Liver (tissue), 8 donors: ENCODE measurements at regions not wholly inside any gene's neighbourhood (a gene's known extent, or its start where the extent isn't known, plus 50 kb on each side); places are given as distances from the start of the nearest gene placed in this dataset.
A peak's percentile ranks its signal among the peaks of the same experiment; 100 is the strongest.

Source experiments
- DNase-seq: peaks from one replicate; pipeline ENCODE4 v3.0.0-alpha.2; 2017; ENCODE audit warnings: low spot score
- H3K27ac ChIP-seq, 2 donors: one replicate each; pipeline ENCODE4 v1.7.0; 2013; ENCODE audit warnings: inconsistent platforms in 2 of 2, low read length in 2 of 2, control low read depth in 1 of 2, low read depth in 1 of 2, mild to moderate bottlenecking in 1 of 2
- H3K27me3 ChIP-seq, 4 donors: one replicate each; pipeline versions ENCODE4 v1.6.1 to v1.7.0; 2013; ENCODE audit warnings: low read length in 3 of 4, inconsistent platforms in 1 of 4, mild to moderate bottlenecking in 1 of 4, moderate library complexity in 1 of 4; ENCODE audit not compliant: control insufficient read depth in 4 of 4, insufficient read depth in 4 of 4
- H3K36me3 ChIP-seq, 4 donors: one replicate each; pipeline versions ENCODE4 v1.6.1 to v1.7.0; 2013; ENCODE audit warnings: low read length in 3 of 4, mild to moderate bottlenecking in 3 of 4, low read depth in 1 of 4, moderate library complexity in 1 of 4; ENCODE audit not compliant: control insufficient read depth in 4 of 4, insufficient read depth in 3 of 4
- H3K4me1 ChIP-seq, 4 donors: one replicate each; pipeline versions ENCODE4 v1.6.1 to v1.7.0; 2013; ENCODE audit warnings: low read length in 3 of 4, mild to moderate bottlenecking in 3 of 4, moderate library complexity in 1 of 4; ENCODE audit not compliant: control insufficient read depth in 4 of 4, insufficient read depth in 4 of 4
- H3K4me3 ChIP-seq, 3 donors: one replicate each; pipeline versions ENCODE4 v1.6.1 to v1.7.0; 2013; ENCODE audit warnings: low read length in 3 of 3, control low read depth in 1 of 3, low read depth in 1 of 3, mild to moderate bottlenecking in 1 of 3
- H3K9ac ChIP-seq, 2 donors: one replicate each; pipeline ENCODE4 v1.7.0; 2013; ENCODE audit warnings: low read length in 2 of 2, mild to moderate bottlenecking in 2 of 2, moderate library complexity in 2 of 2, control low read depth in 1 of 2, low read depth in 1 of 2
- H3K9me3 ChIP-seq, 4 donors: one replicate each; pipeline versions ENCODE4 v1.6.1 to v1.7.0; 2013; ENCODE audit warnings: low read length in 3 of 4; ENCODE audit not compliant: control insufficient read depth in 4 of 4
- FOXA1 ChIP-seq: IDR thresholded peaks from 2 replicates; pipeline ENCODE4 v1.6.1; 2016; ENCODE audit warnings: antibody characterized with exemption
- GABPA ChIP-seq, 2 donors: IDR thresholded peaks in 1 of 2; conservative IDR thresholded peaks in 1 of 2; 2 replicates each; pipeline ENCODE4 v1.6.1; 2016; ENCODE audit warnings: antibody characterized with exemption in 2 of 2, mild to moderate bottlenecking in 1 of 2, moderate library complexity in 1 of 2
- HNF4A ChIP-seq, 2 donors: conservative IDR thresholded peaks; 2 replicates each; pipeline ENCODE4 v1.6.1; 2016; ENCODE audit warnings: antibody characterized with exemption in 2 of 2, mild to moderate bottlenecking in 2 of 2
- HNF4G ChIP-seq: IDR thresholded peaks from 2 replicates; pipeline ENCODE4 v1.6.1; 2016; ENCODE audit warnings: antibody characterized with exemption
- JUND ChIP-seq, 2 donors: IDR thresholded peaks; 2 replicates each; pipeline ENCODE4 v1.6.1; 2016; ENCODE audit warnings: antibody characterized with exemption in 2 of 2
- NR2F2 ChIP-seq: IDR thresholded peaks from 2 replicates; pipeline ENCODE4 v1.6.1; 2016; ENCODE audit warnings: antibody characterized with exemption
- RAD21 ChIP-seq, 2 donors: IDR thresholded peaks; 2 replicates each; pipeline ENCODE4 v1.6.1; 2016; ENCODE audit warnings: antibody characterized with exemption in 2 of 2, mild to moderate bottlenecking in 2 of 2
- RXRA ChIP-seq, 2 donors: IDR thresholded peaks; 2 replicates each; pipeline ENCODE4 v1.6.1; 2017 to 2018; ENCODE audit warnings: antibody characterized with exemption in 2 of 2, mild to moderate bottlenecking in 1 of 2
- SP1 ChIP-seq: IDR thresholded peaks from 2 replicates; pipeline ENCODE4 v1.6.1; 2018; ENCODE audit warnings: antibody characterized with exemption, mild to moderate bottlenecking
- YY1 ChIP-seq: IDR thresholded peaks from 2 replicates; pipeline ENCODE4 v1.6.1; 2016; ENCODE audit warnings: antibody characterized with exemption, mild to moderate bottlenecking
- WGBS: extraction: QIAGEN DNeasy Blood & Tissue Kit; methylation state at CpG from one replicate; pipeline ENCODE4 v1.1.7; 2013; 5-methylcytosine and 5-hydroxymethylcytosine counted together
- TF ChIP-seq, protein P1 (sequence below): fragments of 150-350 bp; IDR thresholded peaks from 2 replicates; pipeline ENCODE4 v1.5.1; 2017; ENCODE audit warnings: improper control_type of control experiment, low read depth, low read length; ENCODE audit not compliant: missing input control
- TF ChIP-seq, protein P2 (sequence below): IDR thresholded peaks from 2 replicates; pipeline ENCODE4 v1.6.1; 2016; ENCODE audit warnings: antibody characterized with exemption
- TF ChIP-seq, protein P3 (sequence below): IDR thresholded peaks from 2 replicates; pipeline ENCODE4 v1.6.1; 2016; ENCODE audit warnings: antibody characterized with exemption, mild to moderate bottlenecking
- donor health status: healthy.
- donor health status: healthy.
- donor health status: healthy.
- donor health status: healthy.
- donor health status: healthy.

DNA sequence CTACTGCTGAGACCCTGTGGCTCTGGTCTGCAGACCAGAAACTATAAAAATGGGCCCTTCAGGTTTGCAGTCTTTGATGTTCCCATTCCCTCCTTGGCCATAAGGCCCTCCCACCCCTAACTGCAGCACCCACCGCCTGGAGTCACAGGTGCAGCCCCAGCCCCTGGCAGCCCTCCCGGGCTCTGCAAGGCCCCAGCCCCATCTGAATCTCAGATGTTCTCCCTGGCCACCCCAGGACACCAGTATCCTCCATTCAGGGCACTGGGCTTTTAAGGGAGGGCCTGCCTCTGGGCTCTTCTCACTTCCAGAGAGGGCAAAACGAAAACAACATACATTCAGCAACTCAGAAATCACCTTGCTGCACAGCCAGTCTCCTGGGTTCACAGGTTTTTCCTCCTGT is 107.7 kb upstream of the RET start:
- no peak for DNase-seq
- 74% methylated on average over 3 of the region's 3 CpGs for WGBS
- peaks cover 0 to 2% (median 0%) of the 10 kb centered on the region in 4 donors for H3K4me1 ChIP-seq
- no peaks in the 10 kb centered on the region for H3K9me3 ChIP-seq
- H3K27me3 ChIP-seq, result peaks cover 0 to 2% (median 0%) of the 10 kb centered on the region in 4 donors
- no peak overlapping the region for H3K9ac ChIP-seq
- no peak overlapping the region for H3K27ac ChIP-seq
- TF ChIP-seq GABPA (IDR thresholded peaks at IDR 0.05 in 1 of 2, conservative IDR thresholded peaks at IDR 0.05 in 1 of 2), result no peak
- TF ChIP-seq HNF4A (conservative IDR thresholded peaks at IDR 0.05), result no peak
- no peak for TF ChIP-seq JUND (IDR thresholded peaks at IDR 0.05)
- TF ChIP-seq, protein P1, sequence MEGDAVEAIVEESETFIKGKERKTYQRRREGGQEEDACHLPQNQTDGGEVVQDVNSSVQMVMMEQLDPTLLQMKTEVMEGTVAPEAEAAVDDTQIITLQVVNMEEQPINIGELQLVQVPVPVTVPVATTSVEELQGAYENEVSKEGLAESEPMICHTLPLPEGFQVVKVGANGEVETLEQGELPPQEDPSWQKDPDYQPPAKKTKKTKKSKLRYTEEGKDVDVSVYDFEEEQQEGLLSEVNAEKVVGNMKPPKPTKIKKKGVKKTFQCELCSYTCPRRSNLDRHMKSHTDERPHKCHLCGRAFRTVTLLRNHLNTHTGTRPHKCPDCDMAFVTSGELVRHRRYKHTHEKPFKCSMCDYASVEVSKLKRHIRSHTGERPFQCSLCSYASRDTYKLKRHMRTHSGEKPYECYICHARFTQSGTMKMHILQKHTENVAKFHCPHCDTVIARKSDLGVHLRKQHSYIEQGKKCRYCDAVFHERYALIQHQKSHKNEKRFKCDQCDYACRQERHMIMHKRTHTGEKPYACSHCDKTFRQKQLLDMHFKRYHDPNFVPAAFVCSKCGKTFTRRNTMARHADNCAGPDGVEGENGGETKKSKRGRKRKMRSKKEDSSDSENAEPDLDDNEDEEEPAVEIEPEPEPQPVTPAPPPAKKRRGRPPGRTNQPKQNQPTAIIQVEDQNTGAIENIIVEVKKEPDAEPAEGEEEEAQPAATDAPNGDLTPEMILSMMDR, result no peak
- TF ChIP-seq RXRA (IDR thresholded peaks at IDR 0.05), result no peak
- no peak for TF ChIP-seq HNF4G
- TF ChIP-seq, protein P2, sequence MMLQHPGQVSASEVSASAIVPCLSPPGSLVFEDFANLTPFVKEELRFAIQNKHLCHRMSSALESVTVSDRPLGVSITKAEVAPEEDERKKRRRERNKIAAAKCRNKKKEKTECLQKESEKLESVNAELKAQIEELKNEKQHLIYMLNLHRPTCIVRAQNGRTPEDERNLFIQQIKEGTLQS, result no peak
- no peak for TF ChIP-seq FOXA1
- H3K36me3 ChIP-seq, result no peaks in the 10 kb centered on the region
- no peak overlapping the region for H3K4me3 ChIP-seq

DNA sequence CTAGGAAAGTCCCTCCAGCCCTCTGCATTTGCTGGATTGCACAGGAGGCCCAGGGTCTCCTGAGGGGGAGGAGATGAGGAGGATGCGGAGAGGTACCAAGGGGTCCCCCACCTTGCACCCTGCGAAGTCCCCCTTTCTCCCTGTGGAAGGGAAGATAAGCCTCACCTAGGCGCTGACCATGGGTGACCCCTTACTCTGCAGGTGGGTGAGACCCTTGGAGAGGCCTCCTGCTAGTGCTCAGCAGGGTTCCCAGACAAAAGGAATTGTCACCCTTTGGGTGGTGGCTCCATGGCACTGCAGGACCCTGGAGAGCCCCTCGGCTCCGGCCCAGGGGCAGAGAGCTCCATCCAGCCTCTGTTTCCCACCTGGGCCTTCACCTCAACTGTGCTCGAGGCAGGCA is 107.0 kb upstream of the RET start:
- H3K4me3 ChIP-seq, result no peak overlapping the region
- peaks cover 0 to 2% (median 0%) of the 10 kb centered on the region in 4 donors for H3K4me1 ChIP-seq
- H3K9me3 ChIP-seq, result no peaks in the 10 kb centered on the region
- 85% methylated on average over 6 of the region's 6 CpGs for WGBS
- TF ChIP-seq RXRA (IDR thresholded peaks at IDR 0.05), result no peak
- no peak for TF ChIP-seq NR2F2
- TF ChIP-seq, protein P1, result no peak
- TF ChIP-seq, protein P2, result no peak
- H3K36me3 ChIP-seq, result no peaks in the 10 kb centered on the region
- H3K27ac ChIP-seq, result no peak overlapping the region
- DNase-seq, result no peak
- no peak overlapping the region for H3K9ac ChIP-seq
- H3K27me3 ChIP-seq, result peaks cover 0 to 2% (median 0%) of the 10 kb centered on the region in 4 donors

DNA sequence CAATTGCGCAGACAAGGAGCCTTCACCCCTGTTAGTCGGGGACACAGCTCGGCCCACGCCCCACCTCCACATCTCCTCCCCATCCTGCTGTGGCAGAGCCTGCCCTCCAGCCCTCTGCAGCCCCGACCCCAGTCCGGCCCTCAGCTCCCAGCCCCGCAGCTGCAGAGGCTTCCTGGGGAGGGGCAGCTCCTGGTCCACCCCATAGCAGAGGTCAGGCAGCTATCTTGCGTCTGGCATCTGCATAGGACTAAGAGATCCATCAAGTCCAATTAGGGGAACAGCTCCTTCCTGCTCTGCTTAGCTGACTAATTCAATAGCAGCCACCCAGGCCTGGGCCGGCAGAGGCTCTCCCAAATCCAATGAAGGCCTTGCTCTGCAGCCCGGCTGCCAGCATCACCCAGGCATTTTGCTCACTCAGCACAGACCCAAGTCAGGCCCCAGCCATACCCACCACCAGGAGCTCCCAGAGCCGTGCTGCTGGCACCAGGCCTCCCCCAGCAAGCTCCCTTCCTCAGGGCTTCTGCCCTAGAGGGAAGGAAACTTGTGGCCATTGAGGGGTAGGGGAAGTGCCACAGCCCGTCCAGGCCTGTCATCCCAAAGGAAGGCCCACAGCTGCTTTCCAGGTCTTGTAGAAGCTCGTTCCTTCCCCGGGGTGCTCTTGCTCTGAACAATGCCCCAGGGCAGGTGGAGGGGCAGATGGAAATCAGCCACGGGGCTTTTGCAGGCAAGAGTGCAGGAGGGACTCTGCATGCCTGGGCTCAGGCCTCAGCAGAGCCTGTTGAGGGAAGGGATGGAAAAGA is 106.2 kb upstream of the RET start:
- 84% methylated on average over 15 of the region's 15 CpGs for WGBS
- peak; percentile 27 for DNase-seq
- H3K9me3 ChIP-seq, result no peaks in the 10 kb centered on the region
- no peak overlapping the region for H3K27ac ChIP-seq
- H3K4me3 ChIP-seq, result no peak overlapping the region
- H3K4me1 ChIP-seq, result peaks cover 0 to 2% (median 0%) of the 10 kb centered on the region in 4 donors
- no peaks in the 10 kb centered on the region for H3K36me3 ChIP-seq
- peaks cover 0 to 2% (median 0%) of the 10 kb centered on the region in 4 donors for H3K27me3 ChIP-seq
- H3K9ac ChIP-seq, result no peak overlapping the region
- TF ChIP-seq JUND (IDR thresholded peaks at IDR 0.05) (no peak), YY1 (no peak), SP1 (no peak), FOXA1 (no peak), RAD21 (IDR thresholded peaks at IDR 0.05) (no peak), HNF4G (no peak), RXRA (IDR thresholded peaks at IDR 0.05) (no peak)
- TF ChIP-seq, protein P3, sequence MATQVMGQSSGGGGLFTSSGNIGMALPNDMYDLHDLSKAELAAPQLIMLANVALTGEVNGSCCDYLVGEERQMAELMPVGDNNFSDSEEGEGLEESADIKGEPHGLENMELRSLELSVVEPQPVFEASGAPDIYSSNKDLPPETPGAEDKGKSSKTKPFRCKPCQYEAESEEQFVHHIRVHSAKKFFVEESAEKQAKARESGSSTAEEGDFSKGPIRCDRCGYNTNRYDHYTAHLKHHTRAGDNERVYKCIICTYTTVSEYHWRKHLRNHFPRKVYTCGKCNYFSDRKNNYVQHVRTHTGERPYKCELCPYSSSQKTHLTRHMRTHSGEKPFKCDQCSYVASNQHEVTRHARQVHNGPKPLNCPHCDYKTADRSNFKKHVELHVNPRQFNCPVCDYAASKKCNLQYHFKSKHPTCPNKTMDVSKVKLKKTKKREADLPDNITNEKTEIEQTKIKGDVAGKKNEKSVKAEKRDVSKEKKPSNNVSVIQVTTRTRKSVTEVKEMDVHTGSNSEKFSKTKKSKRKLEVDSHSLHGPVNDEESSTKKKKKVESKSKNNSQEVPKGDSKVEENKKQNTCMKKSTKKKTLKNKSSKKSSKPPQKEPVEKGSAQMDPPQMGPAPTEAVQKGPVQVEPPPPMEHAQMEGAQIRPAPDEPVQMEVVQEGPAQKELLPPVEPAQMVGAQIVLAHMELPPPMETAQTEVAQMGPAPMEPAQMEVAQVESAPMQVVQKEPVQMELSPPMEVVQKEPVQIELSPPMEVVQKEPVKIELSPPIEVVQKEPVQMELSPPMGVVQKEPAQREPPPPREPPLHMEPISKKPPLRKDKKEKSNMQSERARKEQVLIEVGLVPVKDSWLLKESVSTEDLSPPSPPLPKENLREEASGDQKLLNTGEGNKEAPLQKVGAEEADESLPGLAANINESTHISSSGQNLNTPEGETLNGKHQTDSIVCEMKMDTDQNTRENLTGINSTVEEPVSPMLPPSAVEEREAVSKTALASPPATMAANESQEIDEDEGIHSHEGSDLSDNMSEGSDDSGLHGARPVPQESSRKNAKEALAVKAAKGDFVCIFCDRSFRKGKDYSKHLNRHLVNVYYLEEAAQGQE, result no peak
- TF ChIP-seq, protein P2, result no peak
- TF ChIP-seq, protein P1, result no peak
